Skeletal muscle satellite cell (primary cell): ENCODE measurements at regions not wholly inside any gene's neighbourhood (a gene's known extent, or its start where the extent isn't known, plus 50 kb on each side); places are given as distances from the start of the nearest gene placed in this dataset.
A peak's percentile ranks its signal among the peaks of the same experiment; 100 is the strongest.

Experiments
- H3K27me3 ChIP-seq: 2 replicates; pipeline ENCODE4 v1.7.0; 2013; ENCODE audit warnings: low read length; ENCODE audit not compliant: control insufficient read depth, insufficient read depth
- H3K36me3 ChIP-seq: 2 replicates; pipeline ENCODE4 v1.7.0; 2013; ENCODE audit warnings: mild to moderate bottlenecking, control low read depth, low read length; ENCODE audit not compliant: insufficient read depth
- H3K4me1 ChIP-seq: 2 replicates; pipeline ENCODE4 v1.7.0; 2013; ENCODE audit warnings: low read length; ENCODE audit not compliant: control insufficient read depth, insufficient read depth
- H3K4me2 ChIP-seq: 2 replicates; pipeline ENCODE4 v1.7.0; 2013; ENCODE audit warnings: mild to moderate bottlenecking, low read length
- H3K4me3 ChIP-seq: 2 replicates; pipeline ENCODE4 v1.7.0; 2013; ENCODE audit warnings: low read length
- H3K9ac ChIP-seq: 2 replicates; pipeline ENCODE4 v1.7.0; 2013; ENCODE audit warnings: mild to moderate bottlenecking, low read depth, low read length, moderate library complexity
- H3K9me3 ChIP-seq: replicated peaks from 2 replicates; pipeline ENCODE4 v1.7.0; 2013; ENCODE audit warnings: mild to moderate bottlenecking, control low read depth, low read length

- Histone ChIP-seq H3K27me3 (peaks cover 36% of the 10 kb centered on the region), H3K9me3 (no peaks in the 10 kb centered on the region), H3K4me3 (no peak overlapping the region), H3K9ac (no peak overlapping the region), H3K4me1 (no peaks in the 10 kb centered on the region), H3K4me2 (no peak overlapping the region), H3K36me3 (no peaks in the 10 kb centered on the region)
Observed at GRCh38 chr3:43966530-43966929, 275.2 kb upstream of the TOPAZ1 start.

GRCh38 chr3:43968465-43968864 is 273.2 kb upstream of the TOPAZ1 start:
- Histone ChIP-seq H3K27me3 (peaks cover 25% of the 10 kb centered on the region), H3K9ac (no peak overlapping the region), H3K4me1 (no peaks in the 10 kb centered on the region), H3K4me3 (no peak overlapping the region), H3K36me3 (no peaks in the 10 kb centered on the region), H3K4me2 (no peak overlapping the region), H3K9me3 (no peaks in the 10 kb centered on the region)

- Histone ChIP-seq H3K36me3 (no peaks in the 10 kb centered on the region), H3K9me3 (no peaks in the 10 kb centered on the region), H3K4me3 (no peak overlapping the region), H3K4me2 (no peak overlapping the region), H3K4me1 (no peaks in the 10 kb centered on the region), H3K27me3 (peaks cover 21% of the 10 kb centered on the region), H3K9ac (no peak overlapping the region)
Observed at GRCh38 chr3:43969944-43970343, 271.7 kb upstream of the TOPAZ1 start.

- no peak overlapping the region for H3K4me2 ChIP-seq
- H3K4me3 ChIP-seq = no peak overlapping the region
- H3K9me3 ChIP-seq = no peaks in the 10 kb centered on the region
- no peak overlapping the region for H3K9ac ChIP-seq
- no peaks in the 10 kb centered on the region for H3K4me1 ChIP-seq
- peaks cover 21% of the 10 kb centered on the region for H3K27me3 ChIP-seq
- H3K36me3 ChIP-seq = no peaks in the 10 kb centered on the region
Observed at GRCh38 chr3:43970351-43970750, 271.3 kb upstream of the TOPAZ1 start.

GRCh38 chr3:43970920-43971319 is 270.8 kb upstream of the TOPAZ1 start:
- Histone ChIP-seq H3K4me1 (no peaks in the 10 kb centered on the region), H3K9ac (no peak overlapping the region), H3K9me3 (no peaks in the 10 kb centered on the region), H3K27me3 (peaks cover 18% of the 10 kb centered on the region), H3K36me3 (no peaks in the 10 kb centered on the region), H3K4me3 (no peak overlapping the region), H3K4me2 (no peak overlapping the region)

GRCh38 chr3:43971486-43971885 is 270.2 kb upstream of the TOPAZ1 start:
- H3K4me2 ChIP-seq = no peak overlapping the region

GRCh38 chr3:43978708-43979107 is 263.0 kb upstream of the TOPAZ1 start:
- H3K4me3 ChIP-seq = no peak overlapping the region
- peaks cover 4% of the 10 kb centered on the region for H3K27me3 ChIP-seq

More at GRCh38 chr3:43971486-43971885, 270.2 kb upstream of the TOPAZ1 start:
- Histone ChIP-seq H3K9ac (no peak overlapping the region), H3K4me3 (no peak overlapping the region), H3K27me3 (peaks cover 13% of the 10 kb centered on the region), H3K36me3 (no peaks in the 10 kb centered on the region), H3K4me1 (no peaks in the 10 kb centered on the region), H3K9me3 (no peaks in the 10 kb centered on the region)

GRCh38 chr3:43979645-43980044 is 262.0 kb upstream of the TOPAZ1 start:
- H3K9ac ChIP-seq = no peak overlapping the region
- H3K4me1 ChIP-seq = no peaks in the 10 kb centered on the region
- H3K4me3 ChIP-seq = no peak overlapping the region

More at GRCh38 chr3:43978708-43979107, 263.0 kb upstream of the TOPAZ1 start:
- Histone ChIP-seq H3K9me3 (no peaks in the 10 kb centered on the region), H3K4me1 (no peaks in the 10 kb centered on the region), H3K36me3 (no peaks in the 10 kb centered on the region), H3K9ac (no peak overlapping the region), H3K4me2 (no peak overlapping the region)

GRCh38 chr3:43994657-43995546 is 246.8 kb upstream of the TOPAZ1 start:
- peaks cover 4% of the 10 kb centered on the region for H3K9me3 ChIP-seq
- H3K27me3 ChIP-seq = peaks cover 13% of the 10 kb centered on the region
- H3K9ac ChIP-seq = peak overlapping the region; percentile 70
- peak overlapping the region; percentile 99 for H3K4me2 ChIP-seq
- peaks cover 44% of the 10 kb centered on the region for H3K4me1 ChIP-seq
- H3K4me3 ChIP-seq = peak overlapping the region; percentile 95
- no peaks in the 10 kb centered on the region for H3K36me3 ChIP-seq

More at GRCh38 chr3:43979645-43980044, 262.0 kb upstream of the TOPAZ1 start:
- peaks cover 4% of the 10 kb centered on the region for H3K27me3 ChIP-seq
- no peak overlapping the region for H3K4me2 ChIP-seq
- H3K36me3 ChIP-seq = no peaks in the 10 kb centered on the region
- no peaks in the 10 kb centered on the region for H3K9me3 ChIP-seq

- Histone ChIP-seq H3K4me3 (peak overlapping the region; percentile 95), H3K36me3 (no peaks in the 10 kb centered on the region), H3K4me2 (peak overlapping the region; percentile 99), H3K9ac (peak overlapping the region; percentile 70), H3K9me3 (peaks cover 1% of the 10 kb centered on the region), H3K4me1 (peaks cover 44% of the 10 kb centered on the region), H3K27me3 (peaks cover 12% of the 10 kb centered on the region)
Observed at GRCh38 chr3:43995547-43996378, 245.9 kb upstream of the TOPAZ1 start.
